ENCODE measurements at regions not wholly inside any gene's neighbourhood (a gene's known extent, or its start where the extent isn't known, plus 50 kb on each side); places are given as distances from the start of the nearest gene placed in this dataset.
"Not testable (repeated sequence)": the region's sequence is repeated elsewhere in the genome, so short reads cannot be mapped to it uniquely, and the experiment has no call there.

GRCh38 chr9:101930783-101931182 lies 192.3 kb upstream of the GRIN3A start:
- H3K4me3 ChIP-seq (ENCODE audit: insufficient read length, low read depth), result no peak overlapping the region
- no peaks in the 10 kb centered on the region for H3K36me3 ChIP-seq (ENCODE audit: insufficient read depth, insufficient read length, low read length)
- no peak for DNase-seq (ENCODE audit: low read depth, low spot score)
- no peaks in the 10 kb centered on the region for H3K9me3 ChIP-seq (ENCODE audit: insufficient read depth, low read length)
- no peak for TF ChIP-seq YY1 (IDR thresholded peaks at IDR 0.05; ENCODE audit: insufficient read depth, insufficient read length)
- TF ChIP-seq ZNF274 (IDR thresholded peaks at IDR 0.05; ENCODE audit: low read depth, low read length), result no peak
- no peak for TF ChIP-seq SUZ12 (IDR thresholded peaks at IDR 0.05; ENCODE audit: extremely low read depth, insufficient read depth, insufficient read length)
- no peak overlapping the region for H3K9ac ChIP-seq (ENCODE audit: insufficient read length, low read depth)
- no peaks in the 10 kb centered on the region for H3K4me1 ChIP-seq (ENCODE audit: insufficient read depth, insufficient read length)
- H3K27me3 ChIP-seq (ENCODE audit: insufficient read depth, insufficient read length), result no peaks in the 10 kb centered on the region

DNA sequence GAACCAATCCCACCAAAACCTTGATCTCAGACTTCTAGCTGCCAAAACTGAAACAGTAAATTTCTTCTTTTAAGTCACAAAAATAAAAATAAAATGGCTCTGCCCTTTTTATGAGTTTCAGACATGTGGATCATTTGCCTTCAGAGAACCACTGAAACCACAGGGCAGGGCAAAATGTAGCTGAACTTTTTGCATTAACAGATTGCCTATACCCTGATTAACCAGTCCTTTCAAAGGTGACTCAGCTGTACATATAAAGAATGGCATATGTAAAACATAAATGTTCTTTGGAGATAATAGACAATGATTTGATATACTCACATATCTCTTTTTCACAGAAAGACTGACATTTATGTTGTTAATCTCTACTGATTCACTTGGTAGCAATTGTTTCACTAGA lies 187.1 kb upstream of the GRIN3A start:
- no peaks in the 10 kb centered on the region for H3K9me3 ChIP-seq (ENCODE audit: insufficient read depth, low read length)
- no peak overlapping the region for H3K4me3 ChIP-seq (ENCODE audit: insufficient read length, low read depth)
- H3K9ac ChIP-seq (ENCODE audit: insufficient read length, low read depth), result no peak overlapping the region
- no peak for DNase-seq (ENCODE audit: low read depth, low spot score)
- H3K27me3 ChIP-seq (ENCODE audit: insufficient read depth, insufficient read length), result no peaks in the 10 kb centered on the region
- no peak for TF ChIP-seq ZNF274 (IDR thresholded peaks at IDR 0.05; ENCODE audit: low read depth, low read length)
- no peak for TF ChIP-seq YY1 (IDR thresholded peaks at IDR 0.05; ENCODE audit: insufficient read depth, insufficient read length)
- no peak for TF ChIP-seq SUZ12 (IDR thresholded peaks at IDR 0.05; ENCODE audit: extremely low read depth, insufficient read depth, insufficient read length)
- no peaks in the 10 kb centered on the region for H3K36me3 ChIP-seq (ENCODE audit: insufficient read depth, insufficient read length, low read length)
- H3K4me1 ChIP-seq (ENCODE audit: insufficient read depth, insufficient read length), result no peaks in the 10 kb centered on the region

DNA sequence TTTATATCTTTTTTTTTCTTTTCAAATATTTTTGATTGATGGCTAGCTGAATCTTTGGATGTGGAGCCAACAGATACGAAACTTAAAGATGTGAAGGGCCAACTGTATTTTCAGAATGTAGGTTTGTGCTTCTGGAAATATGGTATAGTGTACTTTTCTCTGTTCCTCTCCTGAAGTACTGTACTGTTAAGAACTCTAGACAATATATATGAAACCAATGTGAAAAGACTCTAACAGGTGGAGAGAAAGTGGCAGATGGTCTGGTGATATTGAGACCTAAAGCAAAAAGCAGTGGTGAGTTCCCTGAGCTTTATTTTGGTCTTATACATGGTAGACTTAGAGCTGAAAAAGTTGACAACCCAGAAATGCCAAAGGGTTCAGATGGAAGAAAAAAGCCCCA lies 185.0 kb upstream of the GRIN3A start:
- Histone ChIP-seq H3K36me3 (ENCODE audit: insufficient read depth, insufficient read length, low read length) (no peaks in the 10 kb centered on the region), H3K4me3 (ENCODE audit: insufficient read length, low read depth) (no peak overlapping the region), H3K4me1 (ENCODE audit: insufficient read depth, insufficient read length) (no peaks in the 10 kb centered on the region), H3K9ac (ENCODE audit: insufficient read length, low read depth) (no peak overlapping the region), H3K27me3 (ENCODE audit: insufficient read depth, insufficient read length) (no peaks in the 10 kb centered on the region), H3K9me3 (ENCODE audit: insufficient read depth, low read length) (no peaks in the 10 kb centered on the region)
- no peak for TF ChIP-seq ZNF274 (IDR thresholded peaks at IDR 0.05; ENCODE audit: low read depth, low read length)
- DNase-seq (ENCODE audit: low read depth, low spot score), result no peak

GRCh38 chr9:101916948-101917347 lies 178.5 kb upstream of the GRIN3A start:
- not testable (repeated sequence) for H3K9ac ChIP-seq (ENCODE audit: insufficient read length, low read depth); H3K4me1 ChIP-seq (ENCODE audit: insufficient read depth, insufficient read length); H3K36me3 ChIP-seq (ENCODE audit: insufficient read depth, insufficient read length, low read length); H3K27me3 ChIP-seq (ENCODE audit: insufficient read depth, insufficient read length); H3K4me3 ChIP-seq (ENCODE audit: insufficient read length, low read depth); DNase-seq (ENCODE audit: low read depth, low spot score); H3K9me3 ChIP-seq (ENCODE audit: insufficient read depth, low read length)

DNA sequence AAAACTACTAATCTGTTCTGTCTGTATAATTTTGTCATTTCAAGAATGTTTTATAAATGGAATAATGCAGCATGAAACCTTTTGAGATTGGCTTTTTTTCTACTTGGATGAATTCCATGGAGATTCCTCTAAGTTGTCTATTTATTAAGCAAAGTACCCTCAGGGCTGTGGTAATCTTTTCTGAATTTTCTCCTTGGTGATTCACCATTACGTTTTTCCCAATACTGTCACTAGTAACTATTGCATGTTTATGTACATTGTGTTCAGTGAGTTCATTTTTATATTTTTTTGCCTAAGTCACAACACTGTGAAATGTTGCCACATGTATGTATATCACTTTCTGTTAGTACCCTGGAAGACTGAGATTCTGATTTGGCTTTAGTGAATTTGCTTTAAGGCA lies 177.0 kb upstream of the GRIN3A start:
- H3K4me3 ChIP-seq (ENCODE audit: insufficient read length, low read depth), result no peak overlapping the region
- H3K9ac ChIP-seq (ENCODE audit: insufficient read length, low read depth), result no peak overlapping the region
- no peak for DNase-seq (ENCODE audit: low read depth, low spot score)
- TF ChIP-seq SUZ12 (IDR thresholded peaks at IDR 0.05; ENCODE audit: extremely low read depth, insufficient read depth, insufficient read length) (no peak), ZNF274 (IDR thresholded peaks at IDR 0.05; ENCODE audit: low read depth, low read length) (no peak), YY1 (IDR thresholded peaks at IDR 0.05; ENCODE audit: insufficient read depth, insufficient read length) (no peak)
- H3K4me1 ChIP-seq (ENCODE audit: insufficient read depth, insufficient read length), result no peaks in the 10 kb centered on the region
- no peaks in the 10 kb centered on the region for H3K27me3 ChIP-seq (ENCODE audit: insufficient read depth, insufficient read length)
- H3K9me3 ChIP-seq (ENCODE audit: insufficient read depth, low read length), result no peaks in the 10 kb centered on the region
- H3K36me3 ChIP-seq (ENCODE audit: insufficient read depth, insufficient read length, low read length), result no peaks in the 10 kb centered on the region

DNA sequence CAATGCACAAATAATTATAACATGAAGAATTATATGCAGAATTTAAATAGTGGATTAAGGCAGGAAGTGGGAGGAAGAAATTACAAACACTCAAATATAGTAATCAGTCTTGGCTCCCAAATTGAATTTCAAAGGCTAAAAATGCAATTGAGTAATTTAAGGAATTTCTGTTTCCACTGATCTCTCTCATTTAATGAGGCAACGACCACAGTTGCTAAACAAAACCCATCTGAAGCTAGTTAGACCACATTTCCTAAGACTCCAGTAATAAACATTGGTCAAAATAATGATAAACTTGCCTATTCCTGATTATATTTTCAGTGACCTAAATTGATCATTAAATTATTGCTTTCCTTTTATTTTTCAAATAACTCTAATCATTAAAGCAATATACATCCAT lies 174.3 kb upstream of the GRIN3A start:
- DNase-seq (ENCODE audit: low read depth, low spot score), result no peak
- Histone ChIP-seq H3K4me3 (ENCODE audit: insufficient read length, low read depth) (no peak overlapping the region), H3K27me3 (ENCODE audit: insufficient read depth, insufficient read length) (no peaks in the 10 kb centered on the region), H3K4me1 (ENCODE audit: insufficient read depth, insufficient read length) (no peaks in the 10 kb centered on the region), H3K9me3 (ENCODE audit: insufficient read depth, low read length) (no peaks in the 10 kb centered on the region), H3K9ac (ENCODE audit: insufficient read length, low read depth) (no peak overlapping the region), H3K36me3 (ENCODE audit: insufficient read depth, insufficient read length, low read length) (no peaks in the 10 kb centered on the region)
- no peak for TF ChIP-seq SUZ12 (IDR thresholded peaks at IDR 0.05; ENCODE audit: extremely low read depth, insufficient read depth, insufficient read length)
- no peak for TF ChIP-seq ZNF274 (IDR thresholded peaks at IDR 0.05; ENCODE audit: low read depth, low read length)
- TF ChIP-seq YY1 (IDR thresholded peaks at IDR 0.05; ENCODE audit: insufficient read depth, insufficient read length), result no peak

GRCh38 chr9:101907466-101907865 lies 169.0 kb upstream of the GRIN3A start:
- Histone ChIP-seq H3K9me3 (ENCODE audit: insufficient read depth, low read length) (no peaks in the 10 kb centered on the region), H3K36me3 (ENCODE audit: insufficient read depth, insufficient read length, low read length) (no peaks in the 10 kb centered on the region), H3K27me3 (ENCODE audit: insufficient read depth, insufficient read length) (no peaks in the 10 kb centered on the region), H3K4me3 (ENCODE audit: insufficient read length, low read depth) (no peak overlapping the region), H3K4me1 (ENCODE audit: insufficient read depth, insufficient read length) (no peaks in the 10 kb centered on the region), H3K9ac (ENCODE audit: insufficient read length, low read depth) (no peak overlapping the region)
- DNase-seq (ENCODE audit: low read depth, low spot score), result no peak
- TF ChIP-seq YY1 (IDR thresholded peaks at IDR 0.05; ENCODE audit: insufficient read depth, insufficient read length) (no peak), ZNF274 (IDR thresholded peaks at IDR 0.05; ENCODE audit: low read depth, low read length) (no peak), SUZ12 (IDR thresholded peaks at IDR 0.05; ENCODE audit: extremely low read depth, insufficient read depth, insufficient read length) (no peak)

DNA sequence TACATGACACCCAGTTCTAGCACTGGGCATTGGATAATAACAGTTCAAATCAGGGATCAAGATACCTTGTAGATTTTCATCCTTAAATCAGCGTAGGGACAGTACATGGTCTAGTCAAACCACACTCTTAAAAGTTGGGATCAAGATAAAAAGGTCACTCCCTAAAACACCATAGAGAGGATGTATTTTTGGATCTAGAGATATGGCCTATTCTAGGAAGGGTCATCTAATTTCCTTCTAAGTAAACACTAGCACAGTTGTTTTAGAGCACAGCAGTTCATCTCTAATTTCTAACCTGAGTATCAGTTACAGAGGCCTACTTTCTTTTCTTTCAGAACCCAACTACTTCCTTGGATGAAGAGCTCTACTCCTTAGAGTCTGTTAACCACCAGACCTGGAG lies 166.4 kb upstream of the GRIN3A start:
- Histone ChIP-seq H3K4me1 (ENCODE audit: insufficient read depth, insufficient read length) (no peaks in the 10 kb centered on the region), H3K27me3 (ENCODE audit: insufficient read depth, insufficient read length) (no peaks in the 10 kb centered on the region), H3K4me3 (ENCODE audit: insufficient read length, low read depth) (no peak overlapping the region), H3K36me3 (ENCODE audit: insufficient read depth, insufficient read length, low read length) (no peaks in the 10 kb centered on the region), H3K9me3 (ENCODE audit: insufficient read depth, low read length) (no peaks in the 10 kb centered on the region), H3K9ac (ENCODE audit: insufficient read length, low read depth) (no peak overlapping the region)
- TF ChIP-seq ZNF274 (IDR thresholded peaks at IDR 0.05; ENCODE audit: low read depth, low read length) (no peak), YY1 (IDR thresholded peaks at IDR 0.05; ENCODE audit: insufficient read depth, insufficient read length) (no peak), SUZ12 (IDR thresholded peaks at IDR 0.05; ENCODE audit: extremely low read depth, insufficient read depth, insufficient read length) (no peak)
- DNase-seq (ENCODE audit: low read depth, low spot score), result no peak

Data from NT2/D1 (cell line).